Kidney (tissue), 13 donors: ENCODE measurements at regions not wholly inside any gene's neighbourhood (a gene's known extent, or its start where the extent isn't known, plus 50 kb on each side); places are given as distances from the start of the nearest gene placed in this dataset.

Experiments
- DNase-seq, 5 donors: peaks; one replicate each; pipeline ENCODE4 v3.0.0-alpha.2; 2013 to 2020
- FAIRE-seq: peaks from 2 replicates; lab custom pipeline; 2012; peaks lifted over from hg19 to GRCh38; lab: Jason Lieb, UNC
- H3K27ac ChIP-seq, 2 donors: one replicate each; pipeline ENCODE4 v1.7.0; 2013; ENCODE audit warnings: low read depth in 2 of 2, low read length in 2 of 2, inconsistent platforms in 1 of 2
- H3K27me3 ChIP-seq: one replicate; pipeline ENCODE4 v1.7.1; 2013; ENCODE audit warnings: low read length, inconsistent platforms; ENCODE audit not compliant: control insufficient read depth, insufficient read depth
- H3K36me3 ChIP-seq, 3 donors: one replicate each; pipeline versions ENCODE4 v1.7.0 to v1.7.1; 2013; ENCODE audit warnings: low read length in 3 of 3, control low read depth in 1 of 3, inconsistent platforms in 1 of 3; ENCODE audit not compliant: insufficient read depth in 3 of 3, control insufficient read depth in 2 of 3
- H3K4me1 ChIP-seq, 3 donors: one replicate each; pipeline versions ENCODE4 v1.7.0 to v1.7.1; 2013; ENCODE audit warnings: low read length in 3 of 3, inconsistent platforms in 1 of 3, low read depth in 1 of 3; ENCODE audit not compliant: control insufficient read depth in 2 of 3, insufficient read depth in 2 of 3
- H3K4me3 ChIP-seq, 3 donors: one replicate each; pipeline versions ENCODE4 v1.7.0 to v1.8.1; 2013; ENCODE audit warnings: low read length in 3 of 3, control low read depth in 1 of 3, inconsistent platforms in 1 of 3
- H3K9ac ChIP-seq, 3 donors: one replicate each; pipeline versions ENCODE4 v1.7.0 to v1.7.1; 2013; ENCODE audit warnings: low read length in 3 of 3, control low read depth in 1 of 3, inconsistent platforms in 1 of 3
- H3K9me3 ChIP-seq, 3 donors: one replicate each; pipeline versions ENCODE4 v1.7.0 to v1.7.1; 2013; ENCODE audit warnings: low read length in 3 of 3, control low read depth in 1 of 3, inconsistent platforms in 1 of 3; ENCODE audit not compliant: control insufficient read depth in 2 of 3, insufficient read depth in 1 of 3
- CTCF ChIP-seq: IDR thresholded peaks from 3 replicates; pipeline ENCODE4 v1.5.1; 2012; ENCODE audit warnings: mild to moderate bottlenecking, moderate library complexity, borderline replicate concordance; ENCODE audit not compliant: insufficient read depth; ENCODE audit errors: extremely low read depth
- intact Hi-C: fragments of 100-400 bp; cut with DNase I; formaldehyde crosslinking; loops from one replicate; pipeline ENCODE4 v1.11.1; 2022
- donor health status: control.
- donor health status: control.
- donor health status: control.
- donor health status: control.
- donor health status: control.
- donor health status: DM: yes; HTN: yes; CAD: no.
- donor health status: Normal renal cell carcinoma (clear cell type).

- no peak for TF ChIP-seq CTCF
- H3K27ac ChIP-seq, result no peak overlapping the region
- no peaks in the 10 kb centered on the region for H3K27me3 ChIP-seq
- no peak overlapping the region for H3K9ac ChIP-seq
- no peaks in the 10 kb centered on the region for H3K36me3 ChIP-seq
- intact Hi-C loops, result no loop called here
- FAIRE-seq (no peak), DNase-seq (no peak)
- H3K4me3 ChIP-seq, result no peak overlapping the region
- no peaks in the 10 kb centered on the region for H3K4me1 ChIP-seq
- peaks cover 0 to 2% (median 0%) of the 10 kb centered on the region in 3 donors for H3K9me3 ChIP-seq
Measured at GRCh38 chr3:152139651-152140050, 129.1 kb upstream of the MBNL1 start.

GRCh38 chr3:152146461-152146860 is 122.3 kb upstream of the MBNL1 start:
- TF ChIP-seq CTCF, result no peak

GRCh38 chr3:152147748-152148147 is 121.0 kb upstream of the MBNL1 start:
- H3K36me3 ChIP-seq, result no peaks in the 10 kb centered on the region
- H3K4me3 ChIP-seq, result no peak overlapping the region
- no peak for FAIRE-seq
- no peak overlapping the region for H3K9ac ChIP-seq
- H3K27me3 ChIP-seq, result no peaks in the 10 kb centered on the region
- intact Hi-C loops, result no loop called here
- no peak for DNase-seq
- no peaks in the 10 kb centered on the region for H3K4me1 ChIP-seq
- TF ChIP-seq CTCF, result no peak
- no peaks in the 10 kb centered on the region for H3K9me3 ChIP-seq
- H3K27ac ChIP-seq, result no peak overlapping the region

More at GRCh38 chr3:152146461-152146860, 122.3 kb upstream of the MBNL1 start:
- intact Hi-C loops, result no loop called here
- Histone ChIP-seq H3K9me3 (no peaks in the 10 kb centered on the region), H3K27ac (no peak overlapping the region), H3K27me3 (no peaks in the 10 kb centered on the region), H3K4me1 (no peaks in the 10 kb centered on the region), H3K4me3 (no peak overlapping the region), H3K36me3 (no peaks in the 10 kb centered on the region), H3K9ac (no peak overlapping the region)
- FAIRE-seq (no peak), DNase-seq (no peak)

GRCh38 chr3:152148579-152148978 is 120.2 kb upstream of the MBNL1 start:
- no peak for FAIRE-seq
- intact Hi-C loops, result no loop called here
- no peak overlapping the region for H3K4me3 ChIP-seq
- no peaks in the 10 kb centered on the region for H3K4me1 ChIP-seq
- H3K9ac ChIP-seq, result no peak overlapping the region
- H3K27ac ChIP-seq, result no peak overlapping the region
- H3K36me3 ChIP-seq, result no peaks in the 10 kb centered on the region
- no peak for DNase-seq
- TF ChIP-seq CTCF, result no peak
- no peaks in the 10 kb centered on the region for H3K27me3 ChIP-seq
- no peaks in the 10 kb centered on the region for H3K9me3 ChIP-seq
